Dendritic cell treated with granulocyte-macrophage colony-stimulating factor and Interleukin-4, amounts not matched to agents 40 ng/mL and 50 ng/mL, for 4 days (primary cell): ENCODE measurements at regions not wholly inside any gene's neighbourhood (a gene's known extent, or its start where the extent isn't known, plus 50 kb on each side); places are given as distances from the start of the nearest gene placed in this dataset.

Experiments
- H3K27ac Mint-ChIP-seq: one replicate; pipeline ENCODE4 v1.8.0; 2022; ENCODE audit warnings: mild to moderate bottlenecking, mixed read lengths
- H3K27me3 Mint-ChIP-seq: one replicate; pipeline ENCODE4 v1.8.0; 2022; ENCODE audit warnings: mild to moderate bottlenecking, mixed read lengths
- H3K36me3 Mint-ChIP-seq: one replicate; pipeline ENCODE4 v1.8.0; 2022; ENCODE audit warnings: low read depth, mixed read lengths
- H3K4me1 Mint-ChIP-seq: one replicate; pipeline ENCODE4 v1.8.0; 2022; ENCODE audit warnings: low read depth, mixed read lengths
- H3K4me3 Mint-ChIP-seq: one replicate; pipeline ENCODE4 v1.8.0; 2022; ENCODE audit warnings: mild to moderate bottlenecking, moderate library complexity, mixed read lengths
- H3K9me3 Mint-ChIP-seq: one replicate; pipeline ENCODE4 v1.8.0; 2022; ENCODE audit warnings: mixed read lengths
- intact Hi-C: fragments of 100-400 bp; cut with micrococcal nuclease; formaldehyde crosslinking; loops from one replicate; pipeline ENCODE4 v1.15.0; 2022

DNA sequence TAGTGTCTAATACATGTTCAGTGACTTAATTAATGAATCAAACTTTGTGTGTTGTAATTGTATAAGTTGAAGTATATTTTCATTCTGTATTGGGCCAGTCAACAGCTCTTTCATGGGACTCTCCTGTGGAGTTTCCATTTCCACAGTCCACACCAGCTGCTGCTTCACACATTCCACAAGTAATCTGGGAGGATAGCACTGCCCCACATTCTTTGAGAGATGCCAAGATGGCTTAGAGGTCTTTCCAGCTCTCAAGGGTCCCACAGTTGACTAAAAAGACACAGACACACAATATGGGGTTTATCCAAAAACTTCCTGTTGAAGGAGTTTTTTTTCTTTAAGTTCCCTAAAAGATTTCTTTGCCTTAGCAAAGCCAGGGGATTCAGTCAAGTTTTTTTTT, 408.3 kb downstream of the AACS start:
- intact Hi-C loops, result no loop called here
- Mint-ChIP-seq H3K9me3 (no peaks in the 10 kb centered on the region), H3K27me3 (peaks cover 1% of the 10 kb centered on the region), H3K4me1 (no peaks in the 10 kb centered on the region), H3K27ac (no peak overlapping the region), H3K4me3 (no peak overlapping the region), H3K36me3 (no peaks in the 10 kb centered on the region)

DNA sequence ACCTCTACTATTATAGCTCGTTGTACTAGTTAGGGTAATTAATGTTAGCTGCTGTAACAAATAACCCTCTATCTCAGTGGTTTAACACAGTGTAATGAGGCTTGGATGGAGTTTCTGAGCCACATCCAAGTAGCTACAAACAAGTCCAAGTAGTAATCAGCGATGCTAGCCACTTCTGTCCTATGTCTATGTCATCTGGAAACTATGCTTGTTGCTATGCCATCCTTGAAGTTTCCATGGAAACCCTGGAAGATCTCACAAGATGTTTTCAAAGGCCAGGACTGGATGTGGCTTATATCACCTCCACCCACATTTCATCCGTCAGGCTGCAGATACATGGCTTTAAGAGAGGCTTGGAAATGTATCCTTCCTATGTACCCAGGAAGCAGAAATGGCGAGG, 422.1 kb downstream of the AACS start:
- no peaks in the 10 kb centered on the region for H3K36me3 Mint-ChIP-seq
- intact Hi-C loops, result no loop called here
- no peaks in the 10 kb centered on the region for H3K4me1 Mint-ChIP-seq
- no peaks in the 10 kb centered on the region for H3K27me3 Mint-ChIP-seq
- no peaks in the 10 kb centered on the region for H3K9me3 Mint-ChIP-seq
- no peak overlapping the region for H3K4me3 Mint-ChIP-seq
- H3K27ac Mint-ChIP-seq, result no peak overlapping the region

DNA sequence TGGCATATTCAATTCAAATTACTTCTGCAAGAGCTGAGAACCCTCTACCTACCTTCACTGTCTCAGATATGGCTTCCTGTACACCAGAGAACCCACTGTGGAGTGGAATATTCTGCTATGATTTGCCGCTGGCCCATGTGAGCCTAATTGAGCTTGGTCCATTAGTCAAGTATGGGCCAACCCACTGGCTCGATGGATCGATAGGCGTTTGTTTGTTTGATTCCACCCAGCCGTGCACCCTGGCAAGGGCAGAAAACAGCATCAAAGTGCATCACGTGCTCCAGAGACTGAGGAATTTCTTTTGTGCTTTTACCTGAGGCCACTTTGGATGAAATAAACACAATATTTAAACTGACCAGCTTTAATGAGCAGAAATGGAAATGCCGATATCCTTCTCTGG, 426.3 kb downstream of the AACS start:
- H3K4me1 Mint-ChIP-seq, result no peaks in the 10 kb centered on the region
- H3K27ac Mint-ChIP-seq, result no peak overlapping the region
- H3K9me3 Mint-ChIP-seq, result no peaks in the 10 kb centered on the region
- no peak overlapping the region for H3K4me3 Mint-ChIP-seq
- H3K27me3 Mint-ChIP-seq, result no peaks in the 10 kb centered on the region
- intact Hi-C loops, result no loop called here
- H3K36me3 Mint-ChIP-seq, result no peaks in the 10 kb centered on the region

DNA sequence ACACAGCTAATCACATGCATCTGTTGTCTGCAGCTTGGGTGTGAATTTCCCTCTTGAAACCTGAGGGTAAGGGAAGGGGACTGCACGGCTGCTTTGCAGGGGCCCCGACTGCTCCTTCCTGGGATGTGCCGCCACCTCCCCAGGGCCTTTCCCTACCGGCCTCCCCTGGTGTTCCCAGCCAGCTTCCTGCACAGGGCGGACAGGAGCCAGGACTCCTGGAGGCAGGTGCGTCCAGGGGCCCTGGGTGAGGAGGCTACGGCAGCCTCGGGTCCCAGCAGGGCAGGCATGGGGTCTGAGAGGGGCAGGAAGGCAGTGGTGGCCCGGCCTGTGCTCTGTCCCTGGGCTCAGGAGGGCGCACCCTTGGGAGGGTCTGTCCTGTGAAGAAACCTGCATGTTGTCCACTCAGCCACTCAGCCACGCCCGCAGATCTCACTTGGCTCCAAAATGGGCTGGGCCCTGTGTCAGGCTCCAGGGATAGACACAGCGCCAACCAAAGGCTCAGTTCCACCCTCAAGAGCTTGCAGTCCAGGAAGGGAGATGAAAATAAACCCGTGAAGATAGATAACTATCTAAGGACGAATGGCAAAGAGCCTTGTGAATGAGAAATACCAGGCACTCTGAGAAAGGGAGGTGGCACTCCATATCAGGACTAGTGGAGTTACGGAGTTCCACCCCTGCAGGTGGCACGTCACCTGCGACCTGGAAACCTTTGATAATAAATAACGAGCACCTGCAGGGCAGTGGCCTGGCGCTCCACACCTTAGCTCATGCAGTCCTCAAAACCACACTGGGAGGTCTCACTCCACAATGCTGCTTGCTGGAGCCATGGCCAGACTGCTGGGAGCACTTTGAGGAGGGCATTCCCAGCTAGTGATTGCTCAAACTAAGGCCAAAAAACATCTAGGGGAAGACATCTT, 427.4 kb downstream of the AACS start:
- Mint-ChIP-seq H3K27ac (no peak overlapping the region), H3K4me1 (no peaks in the 10 kb centered on the region), H3K36me3 (no peaks in the 10 kb centered on the region), H3K9me3 (no peaks in the 10 kb centered on the region), H3K4me3 (no peak overlapping the region), H3K27me3 (no peaks in the 10 kb centered on the region)
- intact Hi-C loops, result no loop called here

DNA sequence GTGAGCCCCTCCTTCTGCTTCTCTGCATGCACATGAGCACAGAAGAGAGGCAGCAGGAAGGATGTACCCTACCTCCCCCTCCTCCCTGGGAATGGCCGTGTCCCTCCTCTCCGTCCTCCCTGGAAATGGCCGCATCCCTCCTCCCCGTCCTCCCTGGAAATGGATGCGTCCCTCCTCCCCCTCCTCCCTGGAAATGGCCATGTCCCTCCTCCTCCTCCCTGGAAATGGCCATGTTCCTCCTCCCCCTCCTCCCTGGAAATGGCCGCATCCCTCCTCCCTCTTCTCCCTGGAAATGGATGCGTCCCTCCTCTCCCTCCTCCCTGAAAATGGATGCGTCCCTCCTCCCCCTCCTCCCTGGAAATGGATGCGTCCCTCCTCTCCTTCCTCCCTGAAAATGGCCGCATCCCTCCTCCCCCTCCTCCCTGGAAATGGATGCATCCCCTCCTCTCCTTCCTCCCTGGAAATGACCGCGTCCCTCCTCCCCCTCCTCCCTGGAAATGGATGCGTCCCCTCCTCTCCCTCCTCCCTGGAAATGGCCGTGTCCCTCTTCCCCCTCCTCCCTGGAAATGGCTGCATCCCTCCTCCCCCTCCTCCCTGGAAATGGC, 428.6 kb downstream of the AACS start:
- intact Hi-C loops, result no loop called here
- Mint-ChIP-seq H3K4me1 (no peaks in the 10 kb centered on the region), H3K27me3 (no peaks in the 10 kb centered on the region), H3K27ac (no peak overlapping the region), H3K9me3 (no peaks in the 10 kb centered on the region), H3K4me3 (no peak overlapping the region), H3K36me3 (no peaks in the 10 kb centered on the region)

DNA sequence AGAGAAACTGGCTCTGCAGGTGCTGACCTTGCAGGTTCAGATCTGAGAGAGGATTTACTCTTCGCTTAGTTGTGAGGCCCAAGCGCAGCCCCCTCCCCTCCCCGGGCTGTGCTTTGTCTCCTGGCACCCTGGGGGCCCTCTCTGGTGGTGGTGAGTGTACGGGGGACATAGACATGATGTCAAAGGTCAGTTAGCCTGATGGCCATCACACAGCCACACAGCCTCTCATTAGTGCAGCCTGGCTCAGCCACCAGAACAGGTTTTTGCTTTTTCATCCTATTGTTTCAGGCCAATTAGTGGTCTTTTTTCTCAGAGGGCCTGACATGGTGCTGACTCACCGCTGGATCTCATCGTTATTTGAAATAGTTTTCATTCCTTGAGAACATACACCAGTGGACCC, 437.9 kb downstream of the AACS start:
- Mint-ChIP-seq H3K36me3 (no peaks in the 10 kb centered on the region), H3K4me3 (no peak overlapping the region), H3K27ac (no peak overlapping the region), H3K4me1 (no peaks in the 10 kb centered on the region), H3K9me3 (no peaks in the 10 kb centered on the region), H3K27me3 (no peaks in the 10 kb centered on the region)
- intact Hi-C loops, result no loop called here

DNA sequence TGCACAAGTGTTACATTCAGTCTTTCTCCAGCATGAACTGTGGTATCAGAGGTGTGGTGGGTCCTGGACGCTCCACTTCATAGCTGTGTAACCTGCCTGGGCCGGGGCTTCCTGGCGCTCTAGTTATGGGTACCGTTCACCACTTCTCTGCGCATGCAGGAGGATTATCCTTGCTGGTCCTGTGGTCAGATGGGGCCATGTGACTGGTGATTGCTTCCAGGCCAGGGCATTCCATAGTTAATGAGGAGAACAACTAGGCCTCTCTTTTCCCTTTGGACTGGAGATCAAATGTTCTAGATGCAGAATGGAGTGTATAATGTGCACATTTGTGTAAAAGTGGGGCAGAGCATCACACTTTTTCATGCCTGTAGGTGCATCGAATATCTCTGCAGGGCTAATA, 444.0 kb downstream of the AACS start:
- no peaks in the 10 kb centered on the region for H3K9me3 Mint-ChIP-seq
- no peaks in the 10 kb centered on the region for H3K4me1 Mint-ChIP-seq
- H3K27me3 Mint-ChIP-seq, result no peaks in the 10 kb centered on the region
- intact Hi-C loops, result no loop called here
- no peak overlapping the region for H3K27ac Mint-ChIP-seq
- no peak overlapping the region for H3K4me3 Mint-ChIP-seq
- no peaks in the 10 kb centered on the region for H3K36me3 Mint-ChIP-seq

DNA sequence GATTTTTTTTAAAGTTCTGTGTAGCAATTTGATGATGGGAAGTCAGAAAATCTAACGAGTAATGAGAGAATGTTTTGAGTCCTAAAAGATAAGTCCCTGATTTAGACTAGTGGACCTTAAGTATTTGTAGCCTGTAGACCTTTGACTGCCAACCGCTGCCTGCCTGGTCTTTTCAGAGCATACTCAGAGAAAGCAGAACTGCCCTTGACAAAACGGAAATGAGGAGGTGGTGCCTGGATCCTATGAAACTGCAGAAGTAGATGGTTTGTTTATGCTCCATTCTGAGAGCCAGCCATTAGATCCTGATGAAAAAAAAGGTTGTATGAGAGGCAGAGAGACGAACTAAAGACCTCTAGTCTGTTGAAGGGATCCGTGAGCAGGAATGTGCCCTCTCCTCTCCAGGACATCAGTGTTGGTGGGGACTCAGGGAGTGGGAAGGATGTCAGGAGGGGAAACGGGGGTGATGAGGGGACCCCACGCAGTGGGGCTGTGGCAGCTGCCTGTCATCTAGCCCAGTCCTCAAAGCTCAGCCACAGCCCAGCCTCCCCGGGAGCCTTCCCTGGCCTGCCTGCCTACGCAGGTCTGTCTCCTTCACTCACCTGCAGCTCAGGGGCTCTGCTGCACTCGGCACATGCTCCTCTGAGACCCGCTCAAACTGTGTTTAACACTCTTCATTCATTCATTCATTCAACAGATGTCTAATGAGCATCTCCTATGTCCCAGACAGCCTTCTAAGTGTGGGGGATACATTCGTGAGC, 447.5 kb downstream of the AACS start:
- no peaks in the 10 kb centered on the region for H3K9me3 Mint-ChIP-seq
- no peak overlapping the region for H3K27ac Mint-ChIP-seq
- H3K4me1 Mint-ChIP-seq, result no peaks in the 10 kb centered on the region
- no peaks in the 10 kb centered on the region for H3K27me3 Mint-ChIP-seq
- no peak overlapping the region for H3K4me3 Mint-ChIP-seq
- H3K36me3 Mint-ChIP-seq, result no peaks in the 10 kb centered on the region
- intact Hi-C loops, result no loop called here

DNA sequence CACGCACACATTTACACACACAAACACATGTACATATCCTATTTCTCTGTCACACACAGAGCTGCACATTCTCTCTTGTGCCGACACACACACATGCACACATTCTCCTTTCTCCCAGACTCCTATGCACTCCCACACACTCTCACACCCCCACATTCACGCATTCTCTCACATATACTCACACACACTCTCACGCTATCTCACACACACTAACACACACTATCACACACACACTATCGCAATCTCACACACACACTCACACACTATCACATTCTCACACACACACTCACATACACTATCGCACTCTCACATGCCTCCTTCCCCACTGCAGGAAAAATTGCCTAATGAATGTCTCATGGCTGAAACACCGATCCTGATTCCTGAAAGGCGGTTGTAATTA, 450.7 kb downstream of the AACS start:
- no peak overlapping the region for H3K4me3 Mint-ChIP-seq
- intact Hi-C loops, result no loop called here
- H3K9me3 Mint-ChIP-seq, result no peaks in the 10 kb centered on the region
- H3K27me3 Mint-ChIP-seq, result no peaks in the 10 kb centered on the region
- no peaks in the 10 kb centered on the region for H3K36me3 Mint-ChIP-seq
- H3K4me1 Mint-ChIP-seq, result no peaks in the 10 kb centered on the region
- no peak overlapping the region for H3K27ac Mint-ChIP-seq

DNA sequence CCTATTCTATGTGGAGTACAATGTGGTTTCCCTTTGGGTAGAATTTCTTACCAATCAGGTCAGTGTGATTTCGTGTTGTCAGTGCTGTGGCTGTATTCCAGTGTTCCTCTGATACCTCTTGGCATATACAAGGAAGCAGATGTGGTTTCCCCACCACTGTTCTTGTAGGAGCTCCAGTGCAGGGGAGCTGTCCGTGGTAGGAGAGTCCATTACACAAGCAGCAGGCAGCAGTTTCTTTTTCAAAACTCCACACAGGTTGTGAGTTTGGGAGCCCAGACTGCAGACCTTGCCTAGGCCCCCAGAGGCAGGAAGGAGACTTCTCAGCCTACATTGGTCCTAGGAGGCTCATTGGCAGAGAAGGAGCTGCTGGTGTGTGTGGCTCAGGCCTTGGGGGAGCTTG, 452.8 kb downstream of the AACS start:
- Mint-ChIP-seq H3K27me3 (no peaks in the 10 kb centered on the region), H3K4me3 (no peak overlapping the region), H3K4me1 (no peaks in the 10 kb centered on the region), H3K9me3 (peaks cover 6% of the 10 kb centered on the region), H3K36me3 (no peaks in the 10 kb centered on the region), H3K27ac (no peak overlapping the region)
- intact Hi-C loops, result no loop called here

DNA sequence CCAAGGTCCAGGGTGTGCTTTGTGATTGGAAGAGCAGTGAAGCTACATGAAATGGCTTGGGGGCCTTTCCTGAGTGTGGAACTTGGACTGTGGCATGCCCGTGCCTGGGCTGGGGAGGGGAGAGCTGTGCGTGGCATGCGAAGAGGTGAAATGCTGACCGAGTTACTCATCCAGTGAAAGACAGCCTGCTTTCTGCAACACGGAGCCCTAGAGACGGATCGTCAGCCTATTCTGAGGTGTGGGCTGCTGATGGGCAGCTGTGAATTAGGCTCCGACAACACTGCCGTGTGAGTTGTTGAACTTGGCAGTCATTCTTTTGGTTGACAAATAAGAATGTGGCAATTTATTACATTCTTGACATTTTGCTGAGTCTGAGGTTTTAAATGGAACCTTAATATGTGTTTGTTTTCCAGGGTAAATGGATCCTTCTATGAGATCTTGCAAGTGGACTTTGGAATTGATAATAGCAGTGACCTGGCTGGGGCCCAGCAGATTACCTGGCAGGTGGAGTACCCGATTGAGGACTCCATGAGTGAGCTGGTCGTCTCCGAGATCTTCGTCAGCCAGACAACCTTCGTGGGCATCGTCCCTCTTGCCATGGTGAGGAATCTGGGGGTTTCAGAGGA, 453.9 kb downstream of the AACS start:
- Mint-ChIP-seq H3K36me3 (no peaks in the 10 kb centered on the region), H3K27ac (no peak overlapping the region), H3K4me3 (no peak overlapping the region), H3K9me3 (peaks cover 6% of the 10 kb centered on the region), H3K27me3 (no peaks in the 10 kb centered on the region), H3K4me1 (no peaks in the 10 kb centered on the region)
- intact Hi-C loops, result no loop called here

DNA sequence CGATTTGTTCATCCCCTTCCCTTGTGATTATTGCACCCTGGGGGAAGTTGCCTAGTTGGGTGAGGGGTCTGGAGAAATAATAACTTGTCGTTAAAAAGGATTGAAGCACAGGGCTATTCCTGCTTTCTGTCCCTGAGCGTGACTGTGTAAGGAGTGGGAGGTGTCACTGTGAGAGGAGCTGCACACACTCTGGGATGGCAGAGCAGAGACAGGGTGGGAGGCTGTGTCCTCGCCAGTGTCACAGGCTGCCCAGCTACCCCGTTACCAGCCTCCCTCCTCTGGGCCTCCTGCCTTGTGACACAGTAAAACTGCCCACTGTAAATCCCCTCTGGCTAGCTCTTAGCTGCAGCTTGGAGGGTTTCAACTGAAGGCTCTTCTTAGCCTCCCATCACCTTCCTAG, 460.6 kb downstream of the AACS start:
- H3K9me3 Mint-ChIP-seq, result peaks cover 6% of the 10 kb centered on the region
- H3K36me3 Mint-ChIP-seq, result no peaks in the 10 kb centered on the region
- no peak overlapping the region for H3K27ac Mint-ChIP-seq
- H3K4me1 Mint-ChIP-seq, result no peaks in the 10 kb centered on the region
- no peak overlapping the region for H3K4me3 Mint-ChIP-seq
- peaks cover 1% of the 10 kb centered on the region for H3K27me3 Mint-ChIP-seq
- intact Hi-C loops, result no loop called here

DNA sequence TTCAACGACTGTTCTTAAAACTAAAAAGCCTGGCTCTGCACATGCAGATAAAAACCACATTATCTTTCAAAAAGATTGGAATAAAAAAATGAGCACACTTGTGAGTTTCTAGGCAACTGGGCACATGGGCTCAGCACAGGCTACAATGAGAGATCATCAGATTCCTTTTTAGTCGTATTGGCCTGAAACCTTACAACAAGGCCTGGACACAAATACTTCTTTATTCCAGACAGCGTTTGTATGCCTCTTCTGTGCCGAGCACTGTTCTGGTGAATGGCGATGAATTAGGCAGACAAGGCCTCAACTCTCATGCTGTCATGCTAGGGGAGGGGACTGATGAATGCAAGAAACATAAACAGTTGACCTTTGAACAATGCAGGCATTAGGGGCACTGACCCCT, 463.0 kb downstream of the AACS start:
- no peak overlapping the region for H3K4me3 Mint-ChIP-seq
- intact Hi-C loops, result no loop called here
- H3K27ac Mint-ChIP-seq, result no peak overlapping the region
- no peaks in the 10 kb centered on the region for H3K36me3 Mint-ChIP-seq
- H3K9me3 Mint-ChIP-seq, result no peaks in the 10 kb centered on the region
- H3K4me1 Mint-ChIP-seq, result no peaks in the 10 kb centered on the region
- H3K27me3 Mint-ChIP-seq, result peaks cover 1% of the 10 kb centered on the region

DNA sequence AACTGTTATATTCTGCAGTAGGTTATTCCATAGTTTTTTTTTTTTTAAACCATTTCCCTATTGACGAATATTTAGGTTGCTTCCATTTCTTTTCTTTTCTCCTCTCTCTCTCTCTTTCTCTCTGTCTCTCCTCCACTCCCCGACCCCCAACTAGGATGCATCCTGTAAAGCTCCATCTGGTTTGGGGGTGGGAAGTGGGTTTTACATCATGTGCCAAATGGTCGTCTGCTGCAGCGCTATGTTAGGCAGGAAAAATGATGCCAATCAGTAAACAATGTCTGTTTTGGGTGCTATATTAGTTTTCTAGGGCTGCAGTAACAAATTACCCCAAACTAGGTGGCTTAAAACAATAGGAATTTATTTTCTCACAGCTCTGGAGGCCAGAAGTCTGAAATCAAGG, 465.0 kb downstream of the AACS start:
- H3K4me3 Mint-ChIP-seq, result no peak overlapping the region
- no peaks in the 10 kb centered on the region for H3K9me3 Mint-ChIP-seq
- intact Hi-C loops, result no loop called here
- H3K36me3 Mint-ChIP-seq, result no peaks in the 10 kb centered on the region
- H3K27me3 Mint-ChIP-seq, result peaks cover 3% of the 10 kb centered on the region
- H3K27ac Mint-ChIP-seq, result no peak overlapping the region
- H3K4me1 Mint-ChIP-seq, result no peaks in the 10 kb centered on the region
